ENCODE measurements at regions not wholly inside any gene's neighbourhood (a gene's known extent, or its start where the extent isn't known, plus 50 kb on each side); places are given as distances from the start of the nearest gene placed in this dataset.
A peak's percentile ranks its signal among the peaks of the same experiment; 100 is the strongest.
"Not testable (repeated sequence)": the region's sequence is repeated elsewhere in the genome, so short reads cannot be mapped to it uniquely, and the experiment has no call there.

DNA sequence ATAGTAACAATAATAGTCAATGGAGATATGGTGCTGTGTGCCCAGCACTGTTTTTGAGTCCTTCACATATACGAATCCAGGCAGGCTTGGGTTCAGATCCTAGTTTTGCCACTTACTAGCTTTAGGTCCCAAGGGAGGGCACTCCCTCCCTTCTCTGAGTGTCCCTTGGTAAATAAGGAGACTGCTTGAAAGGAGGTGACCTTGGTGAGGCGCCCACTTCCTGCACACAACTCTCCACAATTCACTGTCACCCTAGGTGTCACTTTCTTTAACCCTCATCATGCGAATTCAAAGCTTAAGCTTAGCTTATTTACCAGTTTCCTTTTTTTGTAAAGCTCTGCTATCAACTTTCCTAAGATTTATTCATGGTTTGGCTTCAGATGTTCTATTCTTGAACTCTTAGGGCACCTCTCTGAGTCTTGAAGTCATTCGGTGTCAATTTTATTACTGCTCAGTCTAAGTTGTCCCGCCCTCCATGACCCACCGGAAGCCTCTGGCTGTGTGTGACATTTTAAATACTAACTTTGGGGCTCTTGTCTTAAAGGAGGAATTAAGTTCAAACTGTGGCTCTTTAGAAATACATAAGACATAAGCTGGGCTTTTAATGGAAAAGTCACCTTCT lies 170.7 kb upstream of the ZNF618 start:
- DNase-seq = no peak

GRCh38 chr9:113705928-113706519 lies 170.1 kb upstream of the ZNF618 start:
- no peak for DNase-seq

- no peak for DNase-seq
These were observed 168.0 kb upstream of the ZNF618 start for GRCh38 chr9:113707953-113708695.

DNA sequence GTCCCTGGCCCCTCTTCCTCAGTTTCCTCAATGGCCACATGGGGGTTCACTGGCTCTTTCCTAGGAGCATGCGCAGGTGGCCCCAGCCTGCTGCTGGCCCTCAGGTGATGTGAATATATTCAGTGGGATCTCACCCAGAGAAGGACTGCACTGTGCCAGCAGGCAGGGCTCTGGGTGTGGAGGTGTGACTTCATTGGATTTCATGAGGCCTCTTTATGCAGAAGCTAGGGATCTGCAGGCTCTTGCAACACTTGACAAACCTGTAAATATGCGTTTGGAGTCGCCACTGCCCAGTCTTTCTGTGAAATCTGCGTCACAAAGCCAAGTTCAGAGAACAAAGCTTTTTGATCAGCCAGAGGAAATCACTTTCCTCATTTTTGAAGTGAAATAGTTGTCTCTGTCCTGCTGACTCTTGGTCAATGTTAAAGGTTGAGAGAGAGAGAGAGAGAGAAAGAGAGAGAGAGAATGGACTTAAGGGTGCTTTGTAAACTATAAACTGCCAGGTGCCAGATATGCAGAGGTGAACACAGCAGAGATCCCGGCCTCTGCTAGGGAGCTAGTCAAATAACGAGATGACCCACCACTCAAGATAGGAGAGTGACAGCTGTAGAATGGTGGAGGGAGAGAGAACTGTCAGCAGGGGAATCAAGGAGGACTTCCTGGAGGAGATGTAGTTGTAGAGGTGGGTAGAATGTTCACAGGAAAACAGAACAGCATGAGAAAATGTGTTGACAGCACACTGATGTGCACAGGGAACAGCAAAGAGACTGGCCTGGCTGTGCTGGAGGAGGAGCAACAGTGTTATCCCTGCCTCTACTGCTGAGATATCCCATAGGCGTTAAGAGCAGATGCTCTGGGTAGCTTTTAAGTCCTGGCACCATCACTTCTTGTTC lies 167.0 kb upstream of the ZNF618 start:
- DNase-seq = no peak

DNA sequence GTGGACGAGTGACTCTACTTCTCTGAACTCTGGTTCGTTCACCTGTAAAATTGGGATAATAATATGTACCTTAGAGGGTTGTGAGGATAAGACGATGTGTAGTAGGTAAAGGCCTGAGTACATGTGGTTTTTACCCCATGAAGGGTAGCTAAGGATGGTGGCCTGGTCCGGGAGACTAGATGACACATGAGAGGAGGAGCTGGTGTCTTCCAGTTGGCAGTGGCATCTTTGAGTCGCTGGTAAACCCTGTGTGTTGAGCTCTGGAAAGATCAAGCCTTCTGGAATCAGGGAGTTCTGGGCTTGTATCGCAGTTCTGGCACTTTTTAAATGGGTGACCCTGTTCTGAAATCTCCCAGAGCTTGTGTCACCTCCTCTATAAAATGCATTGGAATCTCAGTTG lies 166.4 kb upstream of the ZNF618 start:
- DNase-seq = no peak

DNA sequence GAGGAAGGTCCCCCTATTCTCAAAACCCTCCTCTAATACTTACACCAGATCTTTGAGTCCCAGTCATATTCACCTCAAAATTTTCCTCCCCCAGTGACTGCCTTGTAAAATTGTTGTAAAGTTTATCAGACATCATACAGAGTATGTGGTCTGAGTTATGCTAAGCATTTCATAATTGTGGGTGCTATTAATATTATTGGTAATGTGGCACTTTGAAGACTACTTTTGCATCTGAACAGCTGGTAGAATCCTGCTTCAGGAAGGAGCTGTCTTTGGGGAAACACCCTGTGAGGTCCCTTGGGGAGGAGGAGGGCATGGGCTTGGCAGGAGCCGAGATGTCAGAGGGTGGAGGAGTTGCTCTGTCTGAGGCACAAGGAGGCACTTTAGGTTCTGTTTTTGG lies 164.9 kb upstream of the ZNF618 start:
- DNase-seq = no peak

GRCh38 chr9:113712053-113712452 lies 164.1 kb upstream of the ZNF618 start:
- DNase-seq = no peak

DNA sequence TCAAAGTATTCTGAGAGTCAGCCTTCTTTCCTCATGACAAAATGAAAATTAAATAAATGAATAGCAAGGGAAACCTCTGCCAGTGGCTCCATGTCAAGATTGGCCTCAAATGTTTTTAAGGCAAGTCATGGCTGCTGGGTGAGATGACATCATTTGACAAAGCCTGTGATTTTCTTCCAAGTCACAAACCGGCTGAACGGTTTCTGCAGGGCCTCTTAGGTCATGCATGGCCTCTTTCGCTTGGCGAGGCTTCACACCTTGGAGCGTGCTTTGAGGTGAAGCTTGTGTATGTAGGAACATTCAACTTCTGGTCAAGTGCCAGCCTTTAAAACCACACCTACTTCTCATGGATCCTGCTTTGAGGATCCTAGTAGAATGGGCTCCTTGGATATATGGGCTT lies 161.0 kb upstream of the ZNF618 start:
- DNase-seq = no peak

DNA sequence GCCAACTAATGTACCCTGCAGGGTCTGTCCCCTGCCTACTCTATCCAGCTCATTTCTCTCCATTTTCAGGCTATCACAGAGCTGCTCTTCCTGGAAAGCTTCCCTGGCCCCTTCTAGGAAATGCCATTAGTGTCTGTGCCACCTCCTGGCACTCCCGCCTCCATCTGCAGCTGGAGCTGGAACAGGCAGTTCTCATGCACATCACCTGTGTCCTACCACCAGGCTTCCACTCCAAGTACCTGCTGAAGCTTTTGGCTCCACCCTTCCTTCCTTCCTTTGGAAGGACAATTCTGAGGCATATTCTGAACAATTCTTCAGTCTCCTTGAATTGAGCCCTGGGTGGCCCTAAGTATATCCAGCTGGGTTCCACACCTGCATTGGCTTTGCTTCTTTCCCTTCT lies 156.2 kb upstream of the ZNF618 start:
- DNase-seq = no peak

DNA sequence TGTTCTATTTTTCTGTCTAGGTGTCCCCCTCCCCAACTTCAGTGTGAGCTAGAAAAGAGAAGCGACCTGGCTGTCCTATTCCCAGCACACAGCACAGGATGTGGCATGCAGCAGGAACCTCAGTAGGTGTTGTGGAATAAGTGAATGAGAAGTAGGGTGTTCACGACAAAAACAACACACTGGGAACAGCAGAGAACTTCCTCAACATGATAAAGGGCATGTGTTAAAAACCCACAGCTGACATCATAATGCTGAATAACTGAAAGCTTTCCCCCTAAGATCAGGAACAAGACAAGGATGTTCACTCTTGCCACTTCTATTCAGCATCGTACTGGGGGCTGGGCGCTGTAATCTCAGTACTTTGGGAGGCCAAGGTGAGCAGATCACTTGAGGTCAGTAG lies 155.6 kb upstream of the ZNF618 start:
- DNase-seq = no peak

- DNase-seq = no peak
These were observed 154.3 kb upstream of the ZNF618 start for GRCh38 chr9:113721856-113722255.

GRCh38 chr9:113724202-113724601 lies 151.9 kb upstream of the ZNF618 start:
- DNase-seq = no peak

GRCh38 chr9:113728989-113729388 lies 147.1 kb upstream of the ZNF618 start:
- no peak for DNase-seq

DNA sequence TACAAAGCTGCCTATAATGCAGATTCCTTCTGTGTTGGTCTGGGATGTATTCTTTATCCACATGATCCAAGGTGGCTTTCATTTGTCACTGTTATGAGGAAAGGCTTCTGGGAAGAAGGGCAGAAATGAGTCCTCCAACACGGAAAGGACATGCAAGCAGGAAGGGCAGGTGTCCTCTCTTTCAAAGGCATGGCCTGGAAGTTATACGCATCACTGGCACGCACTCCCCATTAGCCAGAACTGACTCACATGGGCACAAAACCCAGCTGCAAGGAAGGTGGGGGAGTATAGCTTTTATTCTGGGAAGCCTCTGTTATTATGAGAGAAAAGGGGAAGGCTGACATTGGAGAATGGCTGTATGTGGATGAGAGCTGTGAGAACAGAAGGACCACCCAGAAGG lies 141.3 kb upstream of the ZNF618 start:
- no peak for DNase-seq

DNA sequence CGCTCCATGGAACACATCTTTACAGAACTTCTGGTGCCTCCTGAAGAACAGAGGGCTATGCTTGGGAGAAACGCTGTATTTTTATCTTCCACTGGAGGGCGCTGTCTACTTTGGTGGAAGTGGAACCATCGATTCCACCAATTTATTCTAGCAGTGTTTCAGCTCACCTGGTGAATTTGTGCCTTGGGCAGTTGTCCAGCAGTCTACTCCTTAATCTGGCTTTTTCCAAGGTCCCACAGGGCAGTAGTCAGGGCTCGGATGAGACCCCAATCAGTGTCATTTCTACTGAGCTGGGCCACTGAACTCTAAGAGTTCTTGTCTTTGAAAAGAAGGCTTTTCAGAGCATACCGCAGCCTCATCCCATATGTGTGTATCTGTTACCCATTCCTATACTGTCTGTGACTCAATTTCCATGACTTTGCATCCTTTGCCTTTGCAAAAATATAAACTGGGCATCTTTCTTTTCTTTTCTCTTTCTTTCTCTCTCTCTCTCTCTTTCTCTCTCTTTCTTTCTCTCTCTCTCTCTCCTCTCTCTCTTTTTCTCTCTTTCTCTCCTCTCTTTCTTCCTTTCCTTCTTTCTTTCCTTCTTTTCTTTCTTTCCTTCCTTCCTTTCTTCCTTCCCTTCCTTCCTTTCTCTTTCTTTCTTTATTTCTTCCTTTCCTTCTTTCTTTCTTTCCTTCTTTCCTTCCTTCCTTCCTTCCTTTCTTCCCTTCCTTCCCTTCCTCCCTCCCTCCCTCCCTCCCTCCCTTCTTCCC lies 138.4 kb upstream of the ZNF618 start:
- peak; percentile 52 for DNase-seq

DNA sequence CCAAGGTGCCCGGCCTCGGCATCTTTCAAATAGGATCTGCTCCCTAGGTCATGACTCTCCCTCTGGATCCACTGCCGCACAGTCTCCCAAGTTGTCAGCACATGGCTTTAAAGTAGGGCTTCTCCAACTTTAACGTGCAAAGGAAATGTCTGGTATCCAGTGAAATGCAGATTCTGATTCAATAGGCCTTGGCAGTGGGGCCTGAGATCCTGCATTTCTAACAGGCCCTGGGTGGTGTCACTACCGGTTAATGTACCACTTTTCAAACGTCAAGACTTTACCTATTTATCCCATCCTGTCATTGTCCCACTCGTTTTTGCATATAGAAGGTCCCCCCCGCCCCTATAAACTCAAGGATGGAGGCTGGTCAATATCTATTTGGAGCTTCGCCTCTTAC lies 137.6 kb upstream of the ZNF618 start:
- no peak for DNase-seq

GRCh38 chr9:113738893-113739604 lies 137.1 kb upstream of the ZNF618 start:
- no peak for DNase-seq

GRCh38 chr9:113739605-113740507 lies 136.3 kb upstream of the ZNF618 start:
- not testable (repeated sequence) for DNase-seq

DNA sequence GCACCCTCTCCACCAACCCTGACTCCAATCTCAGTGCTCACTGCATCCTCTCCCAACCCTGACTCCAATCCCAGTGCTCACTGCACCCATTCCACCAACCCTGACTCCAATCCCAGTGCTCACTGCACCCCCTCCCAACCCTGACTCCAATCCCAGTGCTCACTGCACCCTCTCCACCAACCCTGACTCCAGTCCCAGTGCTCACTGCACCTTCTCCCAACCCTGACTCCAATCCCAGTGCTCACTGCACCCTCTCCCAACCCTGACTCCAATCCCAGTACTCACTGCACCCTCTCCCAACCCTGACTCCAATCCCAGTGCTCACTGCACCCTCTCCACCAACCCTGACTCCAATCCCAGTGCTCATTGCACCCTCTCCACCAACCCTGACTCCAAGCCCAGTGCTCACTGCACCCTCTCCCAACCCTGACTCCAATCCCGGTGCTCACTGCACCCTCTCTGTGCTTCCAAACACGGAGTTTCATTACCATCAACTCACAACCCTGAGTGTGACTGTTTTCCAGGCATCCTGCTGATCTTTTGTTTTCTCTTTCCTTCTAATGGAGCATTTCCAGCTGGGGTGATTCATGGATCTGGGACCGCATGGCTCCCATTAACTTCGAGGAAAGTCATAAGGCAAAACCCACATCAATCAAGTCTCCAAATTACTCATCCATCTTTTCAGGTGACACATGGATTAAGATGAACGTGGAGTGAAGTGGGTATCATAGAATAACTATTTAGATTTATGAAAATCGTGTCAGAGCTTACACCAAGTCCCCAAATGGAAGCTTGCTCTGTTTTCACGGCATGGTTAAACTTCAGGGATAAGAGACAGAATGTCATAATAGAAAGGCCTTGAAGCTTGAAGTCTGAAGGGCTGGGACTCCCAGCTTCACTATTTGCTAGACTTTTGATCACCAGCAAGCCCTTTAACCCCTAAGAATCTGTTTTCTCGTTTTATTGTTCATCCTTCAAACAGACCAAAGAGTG lies 135.3 kb upstream of the ZNF618 start:
- DNase-seq = not testable (repeated sequence)
